Right ventricle myocardium superior (tissue), 1 donor: ENCODE measurements at regions not wholly inside any gene's neighbourhood (a gene's known extent, or its start where the extent isn't known, plus 50 kb on each side); places are given as distances from the start of the nearest gene placed in this dataset.
"Not testable (repeated sequence)": the region's sequence is repeated elsewhere in the genome, so short reads cannot be mapped to it uniquely, and the experiment has no call there.

Source experiments
- ATAC-seq: fragments of 200-7000 bp; cut with Tn5 transposase; one replicate; pipeline ENCODE4 v1.9.1; 2020; ENCODE audit warnings: mild to moderate bottlenecking; ENCODE audit not compliant: poor library complexity
- DNase-seq: peaks from one replicate; pipeline ENCODE4 v3.0.0-alpha.2; 2020
- intact Hi-C: fragments of 100-400 bp; cut with DNase I; formaldehyde crosslinking; loops from one replicate; pipeline ENCODE4 v1.11.2; 2022
- donor health status: DM: no; HTN: yes; CAD: no; lungs with severe emphysema.

DNA sequence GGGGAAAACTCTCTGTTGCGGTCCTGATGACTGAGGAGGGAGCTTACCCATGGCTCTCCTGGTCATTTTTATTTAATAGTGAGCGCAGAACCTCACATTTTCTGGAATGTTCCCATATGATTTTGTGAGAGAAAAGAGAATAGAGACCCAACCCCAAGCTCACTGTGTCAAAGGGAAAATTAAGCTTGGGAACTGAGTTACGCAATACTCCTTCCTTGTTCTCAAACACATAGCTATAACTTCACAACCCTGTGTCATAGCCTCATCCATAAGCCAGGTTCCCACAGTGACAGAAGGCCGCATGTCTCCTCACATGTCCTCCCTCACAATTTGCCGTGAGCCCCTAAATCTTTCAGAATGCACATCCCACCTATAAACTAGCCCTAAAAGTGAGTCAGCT lies 252.8 kb downstream of the CCDC74A start:
- DNase-seq, intact Hi-C loops, ATAC-seq: not testable (repeated sequence)

GRCh38 chr2:131801210-131801744 lies 273.6 kb downstream of the CCDC74A start:
- intact Hi-C loops, result no loop called here
- ATAC-seq, result no peak
- DNase-seq, result no peak

DNA sequence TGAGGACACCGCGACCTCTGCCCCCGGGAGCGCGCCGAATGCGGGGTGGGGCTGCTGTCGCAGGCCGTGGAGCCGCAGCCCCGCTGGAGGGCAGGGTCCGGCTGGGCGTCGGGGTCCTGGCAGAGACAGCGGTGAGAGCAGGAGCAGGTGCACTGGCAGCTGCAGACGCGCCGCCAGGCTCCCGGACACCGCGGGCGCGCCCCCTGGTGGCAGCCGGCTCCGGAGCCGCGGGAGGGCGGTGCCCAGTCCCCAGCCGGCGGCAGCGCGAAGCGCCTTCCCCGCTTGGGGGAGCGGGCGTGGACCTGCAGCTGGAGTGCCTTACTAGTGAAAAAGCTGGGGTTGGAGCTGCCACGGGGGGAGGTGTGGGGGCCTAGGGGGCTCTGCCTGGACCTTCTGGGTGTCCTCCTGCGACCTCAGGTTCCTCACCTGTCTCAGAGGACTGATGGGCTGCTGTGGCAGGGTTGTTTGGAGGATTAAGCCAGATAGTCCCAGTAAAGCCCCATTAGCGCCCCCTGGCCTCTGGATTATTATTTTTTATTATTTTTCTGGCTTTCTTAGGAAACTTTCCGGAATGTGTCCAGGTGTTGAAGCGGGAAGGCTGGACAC lies 274.2 kb downstream of the CCDC74A start:
- ATAC-seq, result peak; percentile 93
- intact Hi-C loops, result not testable (repeated sequence)
- peak; percentile 80 for DNase-seq

DNA sequence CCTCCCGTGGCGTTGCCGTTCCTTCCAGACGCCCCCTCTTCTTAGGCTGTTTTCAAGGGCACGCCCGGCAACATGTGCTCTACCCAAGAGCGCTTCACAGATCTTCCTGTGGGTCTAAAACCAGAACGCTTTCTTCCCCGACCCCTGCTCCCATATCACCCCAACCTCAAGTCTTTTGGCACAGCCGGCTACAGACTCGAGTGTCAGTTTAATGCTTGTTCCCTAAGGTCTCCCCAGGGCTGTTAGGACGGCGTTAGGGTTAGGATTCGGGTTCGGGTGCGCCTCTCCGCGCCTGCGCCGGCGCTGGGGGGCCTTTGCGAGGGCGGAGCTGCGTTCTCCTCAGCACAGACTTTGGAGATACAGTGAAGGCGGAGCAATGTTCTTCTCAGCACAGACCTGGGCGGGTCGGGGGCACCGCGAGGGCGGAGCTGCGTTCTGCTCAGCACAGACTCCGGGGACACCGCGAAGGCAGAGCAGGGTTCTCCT lies 274.7 kb downstream of the CCDC74A start:
- intact Hi-C loops, result not testable (repeated sequence)
- ATAC-seq (peak; percentile 58), DNase-seq (peak; percentile 50)

DNA sequence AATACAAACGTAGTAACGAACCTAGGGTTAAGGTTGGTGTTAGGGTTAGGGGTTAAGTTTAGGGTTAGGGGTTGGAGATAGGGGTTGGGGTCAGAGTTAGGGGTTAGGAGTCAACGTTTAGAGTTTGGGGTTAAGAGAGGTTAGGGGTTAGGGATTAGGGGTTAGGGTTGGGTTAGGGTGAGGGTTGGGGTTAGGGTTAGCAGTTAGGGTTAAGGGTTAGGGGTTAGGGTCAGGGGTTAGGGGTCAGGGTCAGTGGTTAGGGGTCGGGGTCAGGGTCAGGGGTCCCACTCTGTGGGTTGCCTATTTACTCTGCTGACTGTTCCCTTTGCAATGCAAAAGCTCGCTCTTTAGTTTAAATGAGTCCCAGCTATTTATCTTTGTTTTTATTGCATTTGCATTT lies 275.5 kb downstream of the CCDC74A start:
- intact Hi-C loops, DNase-seq, ATAC-seq: not testable (repeated sequence)

GRCh38 chr2:131812605-131813004 lies 284.9 kb downstream of the CCDC74A start:
- intact Hi-C loops, DNase-seq, ATAC-seq: not testable (repeated sequence)

DNA sequence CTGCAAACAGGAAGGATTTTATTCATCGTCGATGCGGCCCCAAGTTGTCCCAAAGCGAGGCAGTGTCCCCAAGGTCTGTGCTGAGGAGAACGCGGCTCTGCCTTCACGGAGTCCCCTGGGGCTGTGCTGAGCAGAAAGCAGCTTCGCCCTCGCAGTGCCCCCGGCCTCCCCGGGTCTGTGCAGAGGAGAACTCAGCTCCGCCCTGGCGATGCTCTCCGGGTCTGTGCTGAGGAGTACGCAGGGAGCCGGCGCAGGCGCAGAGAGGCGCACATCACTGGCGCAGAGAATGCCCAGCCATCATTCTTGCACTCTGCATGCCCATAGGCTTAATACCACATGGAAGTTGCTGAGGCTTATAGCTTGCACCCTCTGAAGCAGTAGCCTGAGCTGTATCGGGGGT lies 285.7 kb downstream of the CCDC74A start:
- DNase-seq, intact Hi-C loops, ATAC-seq: not testable (repeated sequence)

DNA sequence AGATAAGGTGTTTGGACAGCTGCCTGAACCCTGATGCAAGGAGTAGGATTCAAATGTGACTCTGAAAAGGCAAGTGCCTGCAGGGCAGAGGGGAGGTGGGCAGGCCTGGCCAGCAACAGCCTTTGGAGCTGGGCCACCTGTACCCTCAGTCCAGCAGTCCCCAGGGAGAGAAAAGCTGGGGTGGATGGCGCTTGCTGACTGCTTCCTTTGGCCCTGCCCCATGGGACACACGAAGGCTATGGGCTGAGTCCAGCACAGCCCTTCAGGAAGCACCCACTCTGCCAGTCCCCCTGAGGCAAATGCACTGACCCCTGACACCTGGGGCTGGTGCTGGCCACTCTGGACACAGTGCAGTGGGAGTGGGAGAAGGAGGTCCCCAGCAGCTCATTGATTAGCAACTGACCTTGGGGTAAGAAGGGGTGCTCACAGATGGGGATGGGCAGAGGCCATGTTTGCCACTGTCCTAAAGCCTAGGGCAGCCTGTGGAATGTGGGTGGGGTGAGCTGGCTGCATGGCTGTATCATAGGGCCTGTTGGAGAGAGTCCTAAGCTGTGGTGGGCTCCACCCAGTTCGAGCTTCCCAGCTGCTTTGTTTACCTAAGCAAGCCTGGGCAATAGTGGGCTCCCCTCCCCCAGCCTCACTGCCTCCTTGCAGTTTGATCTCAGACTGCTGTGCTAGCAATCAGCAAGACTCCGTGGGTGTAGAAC lies 290.7 kb downstream of the CCDC74A start:
- DNase-seq, ATAC-seq, intact Hi-C loops: not testable (repeated sequence)

DNA sequence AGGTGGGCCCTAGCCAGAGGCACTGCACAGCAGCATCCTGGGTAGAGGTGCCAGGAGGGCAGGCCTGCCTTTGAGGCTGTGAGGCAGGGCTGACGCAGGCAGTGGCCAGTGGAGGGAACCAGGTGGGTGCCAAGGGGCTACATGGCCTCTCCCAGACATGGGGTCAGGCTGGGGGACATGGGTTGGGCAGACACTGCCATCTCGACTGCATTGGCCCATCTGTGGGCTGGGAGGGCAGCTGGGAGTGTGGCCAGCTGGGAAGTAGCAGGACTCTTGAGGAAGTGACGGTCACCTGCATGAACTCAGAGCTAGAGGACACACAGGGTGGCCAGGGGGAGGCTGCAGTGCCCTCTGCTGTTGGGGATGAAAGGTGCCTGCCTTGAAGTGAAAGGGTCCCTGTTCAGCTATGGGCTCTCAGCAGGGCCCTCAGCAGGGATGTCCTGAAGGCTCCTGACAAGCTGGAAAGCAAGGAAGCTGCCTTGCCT lies 294.6 kb downstream of the CCDC74A start:
- ATAC-seq, DNase-seq, intact Hi-C loops: not testable (repeated sequence)

DNA sequence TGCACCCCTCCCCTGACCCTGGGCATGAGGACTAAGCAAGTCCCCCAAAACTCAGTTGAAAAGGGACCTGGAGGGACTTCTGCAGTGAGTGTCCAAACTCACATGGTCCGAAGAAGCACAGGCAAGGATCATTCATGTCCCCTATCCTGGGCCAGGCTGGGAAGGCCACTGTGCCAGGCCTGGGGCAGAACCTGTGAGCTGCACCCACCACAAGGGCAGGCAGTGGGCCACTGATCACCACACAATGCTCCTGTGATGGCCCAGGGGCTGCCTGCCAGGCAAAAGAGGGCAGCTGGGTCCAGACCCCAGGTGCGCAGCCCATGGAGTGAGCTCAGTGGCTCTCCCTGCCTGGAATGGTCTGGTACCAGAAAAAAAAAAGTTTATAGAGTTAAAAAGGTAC lies 295.4 kb downstream of the CCDC74A start:
- ATAC-seq, intact Hi-C loops: not testable (repeated sequence)
- peak; percentile 20 for DNase-seq

GRCh38 chr2:131824986-131825385 lies 297.3 kb downstream of the CCDC74A start:
- DNase-seq, ATAC-seq, intact Hi-C loops: not testable (repeated sequence)

DNA sequence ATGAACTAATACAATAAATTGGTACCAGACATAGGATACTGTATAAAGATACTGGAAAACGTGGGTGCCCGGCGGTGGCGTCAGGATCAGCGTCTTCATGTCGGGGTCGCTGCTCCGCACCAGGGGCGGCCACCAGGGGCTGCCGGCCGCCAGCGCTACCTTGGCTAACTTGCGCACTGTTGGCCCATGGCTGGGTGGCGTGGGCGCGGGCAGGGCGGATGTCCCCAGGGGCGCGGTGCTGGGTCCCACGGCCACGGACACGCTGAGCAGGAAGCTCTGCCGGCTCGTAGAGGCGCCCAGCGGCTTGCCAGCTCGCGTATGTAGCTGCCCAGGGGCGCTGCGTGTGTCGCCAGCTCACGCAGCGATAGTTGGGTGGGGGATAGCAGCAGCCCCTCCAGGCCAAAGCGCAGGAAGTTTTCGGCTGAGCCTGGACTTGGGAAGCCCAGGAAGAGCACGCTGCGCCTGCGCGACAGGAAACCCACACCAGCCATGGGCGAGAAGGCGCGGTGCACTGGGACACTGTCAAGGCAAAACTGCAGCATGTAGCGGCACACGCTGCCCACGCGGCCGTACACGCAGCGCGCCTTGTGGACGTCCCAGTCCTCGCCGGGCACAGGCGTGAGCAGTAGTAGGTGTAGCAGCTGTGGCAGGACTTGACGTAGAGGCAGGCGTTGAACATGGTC lies 299.9 kb downstream of the CCDC74A start:
- DNase-seq (no peak), ATAC-seq (no peak)
- intact Hi-C loops, result no loop called here

DNA sequence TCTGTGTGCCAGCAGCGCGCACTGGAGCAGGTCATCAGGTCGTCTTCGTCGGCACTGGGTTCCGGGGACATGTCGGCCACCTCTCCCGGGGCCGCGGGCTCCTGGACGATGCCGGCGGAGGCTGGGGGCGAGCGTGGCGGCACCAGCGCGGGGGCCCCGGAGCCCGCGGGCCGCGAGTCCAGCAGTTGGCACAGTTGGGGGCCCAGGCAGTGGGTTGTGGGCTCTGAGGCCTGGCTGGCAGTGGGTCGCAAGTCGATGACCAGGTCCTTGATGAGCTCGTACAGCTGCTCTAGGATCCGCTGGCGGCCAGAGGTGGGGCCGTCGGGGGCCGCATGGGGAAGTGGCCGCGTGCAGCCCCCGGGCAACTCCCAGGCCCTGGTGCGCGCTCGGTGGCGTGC lies 300.5 kb downstream of the CCDC74A start:
- intact Hi-C loops, result no loop called here
- ATAC-seq (no peak), DNase-seq (no peak)

GRCh38 chr2:131828633-131829455 lies 301.2 kb downstream of the CCDC74A start:
- DNase-seq, ATAC-seq, intact Hi-C loops: not testable (repeated sequence)

- intact Hi-C loops, DNase-seq, ATAC-seq: not testable (repeated sequence)
Measured at GRCh38 chr2:131829456-131830241, 302.0 kb downstream of the CCDC74A start.

DNA sequence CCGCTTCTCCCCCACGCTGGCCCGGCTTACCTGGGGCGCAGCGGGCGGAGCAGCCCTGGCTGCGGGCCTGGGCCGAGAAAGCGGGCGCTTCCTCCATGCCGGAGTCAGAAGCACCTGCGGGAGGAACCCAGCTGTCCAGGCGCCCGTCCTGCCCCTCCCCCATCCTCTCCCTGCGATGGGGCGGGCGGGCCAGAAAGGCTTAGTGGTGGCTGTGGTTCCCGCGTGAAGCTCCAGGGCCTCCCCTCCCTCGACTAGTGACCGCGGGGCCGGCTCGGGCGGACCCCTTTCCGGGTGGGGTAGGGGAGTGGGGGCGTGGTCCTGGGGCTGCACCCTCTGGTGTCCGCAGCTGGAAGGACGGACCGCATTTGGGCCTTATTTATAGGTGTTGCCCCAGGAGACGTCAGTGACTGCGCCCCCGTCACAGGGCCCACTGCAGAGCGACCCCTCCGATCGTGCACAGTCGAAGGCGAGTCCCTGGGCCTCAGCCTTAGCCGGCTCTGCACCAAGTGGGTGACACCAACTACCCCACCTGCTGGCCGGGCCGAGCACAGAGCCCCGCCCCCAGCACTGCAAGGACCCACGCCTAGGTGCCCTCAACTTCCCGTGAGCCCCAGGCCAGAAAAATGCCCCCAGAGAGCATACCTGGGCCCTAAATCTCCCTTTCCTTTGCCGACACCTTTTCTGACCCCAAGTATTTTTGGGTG lies 302.7 kb downstream of the CCDC74A start:
- ATAC-seq, intact Hi-C loops, DNase-seq: not testable (repeated sequence)

DNA sequence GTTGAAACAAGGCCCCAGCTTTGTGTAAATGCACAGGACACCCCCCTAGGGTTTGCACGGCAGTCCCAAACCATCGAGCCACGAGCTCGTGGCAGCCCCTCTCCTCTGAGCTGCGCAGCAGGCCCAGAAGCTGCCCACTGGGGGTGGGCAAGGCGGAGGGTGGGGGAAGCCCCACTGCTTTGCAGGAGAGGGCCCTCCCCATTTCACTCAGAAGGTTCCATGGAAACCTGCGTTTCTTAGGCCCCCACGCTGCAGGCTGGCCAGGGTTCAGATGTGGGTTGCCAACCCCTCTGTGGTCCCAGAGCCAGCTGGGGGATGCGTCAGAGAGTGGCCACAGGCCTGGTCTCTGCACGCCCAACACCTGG lies 303.2 kb downstream of the CCDC74A start:
- intact Hi-C loops, DNase-seq, ATAC-seq: not testable (repeated sequence)
